Right atrium auricular region (tissue), 2 donors: ENCODE measurements at regions not wholly inside any gene's neighbourhood (a gene's known extent, or its start where the extent isn't known, plus 50 kb on each side); places are given as distances from the start of the nearest gene placed in this dataset.
"Not testable (repeated sequence)": the region's sequence is repeated elsewhere in the genome, so short reads cannot be mapped to it uniquely, and the experiment has no call there.

ENCODE experiments used
- DNase-seq: peaks from one replicate; pipeline ENCODE4 v3.0.0-alpha.2; 2019; ENCODE audit warnings: low spot score
- H3K27ac ChIP-seq, 2 donors: fragments of 200-600 bp; sonication (generic); 1 replicate in 1 of 2; 2 replicates in 1 of 2; pipeline ENCODE4 v1.5.1; 2016 to 2019
- H3K27me3 ChIP-seq, 2 donors: fragments of 200-600 bp; sonication (generic); one replicate each; pipeline versions ENCODE4 v1.5.1 to v1.6.0; 2017 to 2019
- H3K36me3 ChIP-seq: fragments of 200-600 bp; sonication (generic); one replicate; pipeline ENCODE4 v1.5.1; 2016
- H3K4me1 ChIP-seq, 2 donors: fragments of 200-600 bp; sonication (generic); one replicate each; pipeline versions ENCODE4 v1.5.1 to v1.6.0; 2017 to 2019
- H3K4me3 ChIP-seq, 2 donors: fragments of 200-600 bp; sonication (generic); 1 replicate in 1 of 2; 2 replicates in 1 of 2; pipeline ENCODE4 v1.5.1; 2017 to 2019; ENCODE audit warnings: mild to moderate bottlenecking in 1 of 2, moderate library complexity in 1 of 2
- H3K9me3 ChIP-seq, 2 donors: fragments of 200-600 bp; sonication (generic); one replicate each; pipeline ENCODE4 v1.5.1; 2019
- CTCF ChIP-seq, 2 donors: fragments of 200-600 bp; sonication (generic); IDR thresholded peaks; one replicate each; pipeline ENCODE4 v1.5.1; 2019; ENCODE audit warnings: antibody characterized with exemption in 2 of 2

DNA sequence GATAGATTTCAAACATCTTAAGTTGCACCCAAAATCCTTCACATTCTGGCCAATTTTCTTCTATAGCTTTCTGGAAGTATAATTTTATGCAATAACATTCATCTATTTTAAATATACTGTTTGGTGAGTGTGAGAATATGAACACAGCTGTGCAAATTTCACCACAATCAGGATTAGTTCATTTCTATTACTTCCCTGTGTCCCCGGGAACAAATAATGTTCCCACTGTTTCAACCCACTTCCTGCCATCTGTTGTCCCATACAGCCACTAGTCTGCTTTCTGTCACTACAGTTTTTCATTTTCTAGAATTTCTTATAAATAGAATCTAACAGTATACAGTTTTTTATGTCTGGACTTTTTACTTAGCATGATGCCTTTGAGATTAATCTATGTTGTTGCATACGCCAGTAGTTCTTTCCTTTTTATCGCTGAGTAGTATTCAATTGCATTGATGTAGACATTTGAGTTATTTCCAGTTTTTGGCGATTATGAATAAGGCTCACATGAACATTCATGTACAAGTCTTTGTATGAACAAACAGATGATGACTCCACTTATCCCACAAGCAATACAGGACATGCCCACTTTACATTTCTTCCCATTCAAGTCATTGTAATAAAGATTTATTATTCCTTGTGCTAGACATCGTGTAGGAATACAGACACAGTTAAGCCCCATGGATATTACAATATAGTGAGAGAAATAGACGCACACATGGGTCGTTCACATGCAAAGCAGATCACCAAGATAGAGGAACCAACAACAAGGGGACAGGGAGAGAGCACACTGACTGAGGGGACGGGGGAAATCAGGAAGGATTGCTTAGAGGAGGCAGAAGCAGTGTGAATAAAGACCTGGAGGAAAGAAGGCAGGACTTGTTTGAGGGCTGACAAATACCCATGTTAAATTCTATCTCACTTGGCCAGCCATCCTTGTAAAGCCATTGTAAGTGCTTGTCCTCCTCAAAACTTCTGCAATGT is 72.9 kb upstream of the PAX8 start:
- DNase-seq: no peak
- TF ChIP-seq CTCF (IDR thresholded peaks at IDR 0.05): no peak
- Histone ChIP-seq H3K4me3 (no peak overlapping the region), H3K27ac (no peak overlapping the region), H3K4me1 (no peaks in the 10 kb centered on the region), H3K9me3 (no peaks in the 10 kb centered on the region), H3K36me3 (no peaks in the 10 kb centered on the region), H3K27me3 (no peaks in the 10 kb centered on the region)

- H3K27me3 ChIP-seq, H3K36me3 ChIP-seq, DNase-seq, H3K4me3 ChIP-seq, H3K4me1 ChIP-seq, H3K9me3 ChIP-seq, H3K27ac ChIP-seq: not testable (repeated sequence)
Observed at GRCh38 chr2:113343800-113344199, 65.1 kb upstream of the PAX8 start.

DNA sequence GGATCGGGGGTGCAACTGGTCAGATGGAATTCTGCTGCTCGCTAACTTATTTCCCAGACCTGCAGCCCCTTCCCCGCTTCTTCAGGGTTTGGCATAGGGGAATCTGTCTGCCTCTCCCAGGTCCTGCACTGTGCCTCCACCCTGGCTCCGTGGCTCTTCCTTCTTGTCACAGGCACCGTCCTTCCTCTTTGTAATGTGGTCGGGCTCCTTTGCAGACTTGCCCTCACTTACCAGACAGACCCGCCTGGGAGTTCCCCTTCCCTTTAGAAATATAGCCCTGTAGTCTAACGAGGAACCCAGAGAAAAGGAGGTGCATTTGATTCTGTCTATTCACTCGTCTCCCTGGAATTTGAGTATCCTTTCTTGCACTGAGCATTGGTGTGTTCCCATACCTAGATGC is 63.9 kb upstream of the PAX8 start:
- DNase-seq: no peak
- Histone ChIP-seq H3K4me1 (peaks cover 0 to 13% of the 10 kb centered on the region in 2 donors), H3K27me3 (no peaks in the 10 kb centered on the region), H3K27ac (no peak overlapping the region), H3K4me3 (no peak overlapping the region), H3K9me3 (no peaks in the 10 kb centered on the region), H3K36me3 (no peaks in the 10 kb centered on the region)
- TF ChIP-seq CTCF (IDR thresholded peaks at IDR 0.05): no peak

- peaks cover 0 to 13% of the 10 kb centered on the region in 2 donors for H3K4me1 ChIP-seq
- not testable (repeated sequence) for H3K36me3 ChIP-seq, H3K27ac ChIP-seq, H3K27me3 ChIP-seq, H3K9me3 ChIP-seq, H3K4me3 ChIP-seq, DNase-seq
Observed at GRCh38 chr2:113341870-113342253, 63.1 kb upstream of the PAX8 start.

- DNase-seq: no peak
- Histone ChIP-seq H3K4me1 (peaks cover 0 to 13% of the 10 kb centered on the region in 2 donors), H3K4me3 (no peak overlapping the region), H3K27me3 (no peaks in the 10 kb centered on the region), H3K36me3 (no peaks in the 10 kb centered on the region), H3K27ac (no peak overlapping the region), H3K9me3 (no peaks in the 10 kb centered on the region)
- no peak for TF ChIP-seq CTCF (IDR thresholded peaks at IDR 0.05)
Observed at GRCh38 chr2:113341191-113341869, 62.6 kb upstream of the PAX8 start.

- H3K4me1 ChIP-seq: peaks cover 0 to 13% of the 10 kb centered on the region in 2 donors
- peak overlapping the region in 1 of 2 donors; percentile 71 for H3K27ac ChIP-seq
- H3K36me3 ChIP-seq: no peaks in the 10 kb centered on the region
- no peak for TF ChIP-seq CTCF (IDR thresholded peaks at IDR 0.05)
- DNase-seq: peak; percentile 93
- H3K27me3 ChIP-seq: no peaks in the 10 kb centered on the region
- no peaks in the 10 kb centered on the region for H3K9me3 ChIP-seq
- no peak overlapping the region for H3K4me3 ChIP-seq
Observed at GRCh38 chr2:113337809-113338208, 59.1 kb upstream of the PAX8 start.

DNA sequence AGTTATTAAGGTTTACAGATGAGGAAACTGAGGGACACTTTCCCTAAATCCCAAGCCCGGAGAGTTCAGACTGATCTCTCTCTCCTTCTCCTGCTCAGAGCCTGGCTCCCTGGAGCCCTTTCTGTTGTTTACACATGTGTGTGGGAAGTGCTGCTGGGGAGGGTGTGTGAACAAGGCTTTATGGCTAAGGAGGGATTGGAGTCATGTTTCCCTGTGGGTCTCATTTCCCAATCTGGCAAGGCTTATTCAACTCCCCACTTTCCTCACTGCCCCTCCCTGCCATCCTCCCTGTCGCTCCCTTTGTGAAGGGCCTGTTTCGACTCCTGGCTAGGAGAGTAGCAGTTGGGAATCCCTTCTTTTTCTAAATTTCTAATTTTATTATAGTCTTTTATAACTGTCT is 57.3 kb upstream of the PAX8 start:
- Histone ChIP-seq H3K27ac (peak overlapping the region in 1 of 2 donors; percentile 6), H3K4me1 (peaks cover 0 to 13% of the 10 kb centered on the region in 2 donors)
- H3K9me3 ChIP-seq, H3K27me3 ChIP-seq, H3K36me3 ChIP-seq, H3K4me3 ChIP-seq: not testable (repeated sequence)
- DNase-seq: peak; percentile 77
